HG02759 (cell line): ENCODE measurements at regions not wholly inside any gene's neighbourhood (a gene's known extent, or its start where the extent isn't known, plus 50 kb on each side); places are given as distances from the start of the nearest gene placed in this dataset.

Experiments
- ATAC-seq: cut with Tn5 transposase; IDR thresholded peaks from one replicate; pipeline ENCODE4 v1.9.1; 2021; ENCODE audit warnings: mild to moderate bottlenecking, moderate library complexity; ENCODE audit not compliant: unreplicated experiment

GRCh38 chr11:31912808-31913207, 101.7 kb upstream of the PAX6 start:
- ATAC-seq, result no peak

- no peak for ATAC-seq
Observed at GRCh38 chr11:31910950-31911576, 99.9 kb upstream of the PAX6 start.

DNA sequence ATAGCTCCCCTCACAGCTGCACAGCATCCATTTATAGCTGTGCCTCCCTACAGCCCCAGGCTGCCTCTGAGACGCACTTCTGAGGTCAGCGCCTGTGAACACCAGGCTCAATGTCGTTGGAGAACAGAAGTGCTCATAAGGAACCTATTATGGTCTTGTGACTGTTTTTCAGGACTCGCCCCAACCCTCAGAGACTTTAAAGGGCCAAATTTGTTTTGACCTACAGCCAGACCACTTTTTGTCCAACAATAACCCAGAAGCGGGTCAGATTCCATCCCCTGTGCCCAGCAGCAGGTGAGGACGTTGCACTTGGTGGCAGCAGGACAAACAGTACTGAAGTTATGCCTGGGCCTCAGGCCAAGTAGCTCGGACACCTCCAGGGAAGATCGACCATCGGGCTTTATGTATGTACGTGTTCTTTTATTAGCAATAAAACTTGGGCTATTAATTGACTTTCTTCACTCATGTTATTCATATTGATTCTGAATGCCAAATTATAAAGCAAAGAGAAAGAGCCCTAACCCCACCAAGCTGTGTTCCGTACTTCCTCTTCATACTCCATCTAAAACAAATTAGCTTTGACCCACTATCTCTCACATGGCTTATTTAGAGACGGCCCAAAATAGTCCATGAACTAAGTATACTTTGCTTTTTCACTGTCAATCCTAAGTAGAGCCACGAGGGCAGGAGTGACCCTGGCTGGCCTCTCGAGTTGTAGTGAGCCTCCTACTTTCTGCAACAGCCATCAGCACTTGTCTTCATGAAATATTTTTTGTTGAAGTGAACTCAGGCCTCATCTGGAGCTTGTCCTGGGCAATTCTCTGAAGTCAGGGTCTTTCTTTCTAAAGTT, 92.3 kb upstream of the PAX6 start:
- ATAC-seq, result no peak

- ATAC-seq, result no peak
Observed at GRCh38 chr11:31902706-31903105, 91.6 kb upstream of the PAX6 start.

GRCh38 chr11:31895926-31896325, 84.8 kb upstream of the PAX6 start:
- no peak for ATAC-seq

GRCh38 chr11:31887180-31887579, 76.1 kb upstream of the PAX6 start:
- ATAC-seq, result no peak

GRCh38 chr11:31884080-31884479, 73.0 kb upstream of the PAX6 start:
- ATAC-seq, result no peak

GRCh38 chr11:31883435-31883834, 72.3 kb upstream of the PAX6 start:
- no peak for ATAC-seq

DNA sequence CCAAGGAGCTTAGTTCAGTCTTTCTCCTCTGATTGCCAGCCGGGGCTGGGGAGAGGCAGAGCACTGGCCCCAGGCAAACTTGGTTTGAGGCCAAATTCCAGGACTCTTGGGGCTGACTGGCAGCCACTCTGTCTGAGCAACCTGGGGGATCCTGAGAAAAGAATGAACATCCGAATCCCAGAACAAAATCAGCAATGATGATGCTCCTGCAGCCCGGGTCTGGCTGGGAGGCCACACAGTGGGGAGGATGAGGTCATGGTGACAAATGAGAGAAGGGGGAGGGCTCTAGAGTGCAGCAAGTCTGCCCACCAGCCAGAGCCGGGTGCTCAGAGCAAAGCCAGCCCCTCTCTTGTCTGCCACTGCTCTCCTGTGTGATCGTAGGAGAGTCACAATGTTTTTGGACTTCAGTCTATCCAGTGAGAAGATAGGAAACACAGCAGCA, 71.8 kb upstream of the PAX6 start:
- ATAC-seq, result no peak

DNA sequence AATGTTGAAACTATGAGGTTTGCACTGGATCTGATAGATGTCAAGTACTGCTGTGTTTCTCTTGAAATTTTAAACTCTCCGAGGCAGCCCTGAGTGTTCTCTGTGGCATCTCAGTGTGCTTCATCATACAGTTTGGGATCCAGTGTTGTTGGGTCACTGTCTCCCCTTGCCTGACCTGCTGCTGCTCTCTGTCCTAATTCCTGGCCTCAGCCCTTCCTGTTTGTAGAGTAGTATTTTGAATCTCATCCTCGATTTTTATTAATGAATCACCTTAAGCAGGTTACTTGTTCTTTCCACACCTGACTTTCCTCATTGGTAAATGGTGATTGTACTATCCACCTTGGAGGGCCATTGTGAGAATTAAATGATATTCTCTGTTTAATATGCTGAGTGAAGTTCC, 70.7 kb upstream of the PAX6 start:
- no peak for ATAC-seq

GRCh38 chr11:31879681-31880080, 68.6 kb upstream of the PAX6 start:
- ATAC-seq, result no peak

DNA sequence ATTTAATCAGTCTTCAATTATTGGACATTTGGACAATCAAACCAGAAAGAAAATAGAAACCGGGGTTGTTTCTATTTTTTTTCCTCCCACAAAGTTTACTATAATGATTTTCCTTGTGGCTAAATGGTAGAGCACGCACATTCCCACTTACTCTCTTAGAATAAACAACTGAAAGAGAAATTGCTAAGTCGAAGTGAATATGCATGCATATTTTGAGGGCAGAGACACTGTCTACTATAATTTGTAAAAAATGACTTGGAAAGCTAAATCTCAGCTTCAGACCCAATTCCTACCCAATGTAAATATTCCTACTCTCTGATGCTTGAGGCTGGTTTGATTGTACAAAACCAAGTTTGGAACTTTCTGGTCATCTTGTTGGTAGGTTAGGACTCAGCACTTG, 66.7 kb upstream of the PAX6 start:
- ATAC-seq, result no peak

DNA sequence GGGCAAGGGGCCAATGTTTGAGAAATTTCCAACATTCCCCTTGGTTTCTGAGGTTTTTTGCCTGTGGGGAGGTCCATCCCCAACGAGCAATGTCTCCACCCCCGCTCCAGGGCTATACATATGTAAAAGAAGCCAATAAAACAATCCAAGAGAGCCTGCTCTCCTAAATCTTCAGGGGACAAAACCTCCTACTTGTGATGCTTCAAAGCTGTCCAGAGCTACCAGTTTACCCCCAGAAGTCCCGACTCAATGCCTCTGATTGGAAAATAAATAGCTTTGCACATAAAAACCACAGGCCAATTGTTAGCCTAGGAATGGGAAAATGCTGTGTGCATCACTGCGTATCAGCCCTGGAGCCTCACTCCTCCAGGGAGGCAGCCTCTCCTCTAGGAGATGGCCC, 66.0 kb upstream of the PAX6 start:
- ATAC-seq, result no peak

- ATAC-seq, result no peak
Observed at GRCh38 chr11:31875866-31876560, 64.9 kb upstream of the PAX6 start.

DNA sequence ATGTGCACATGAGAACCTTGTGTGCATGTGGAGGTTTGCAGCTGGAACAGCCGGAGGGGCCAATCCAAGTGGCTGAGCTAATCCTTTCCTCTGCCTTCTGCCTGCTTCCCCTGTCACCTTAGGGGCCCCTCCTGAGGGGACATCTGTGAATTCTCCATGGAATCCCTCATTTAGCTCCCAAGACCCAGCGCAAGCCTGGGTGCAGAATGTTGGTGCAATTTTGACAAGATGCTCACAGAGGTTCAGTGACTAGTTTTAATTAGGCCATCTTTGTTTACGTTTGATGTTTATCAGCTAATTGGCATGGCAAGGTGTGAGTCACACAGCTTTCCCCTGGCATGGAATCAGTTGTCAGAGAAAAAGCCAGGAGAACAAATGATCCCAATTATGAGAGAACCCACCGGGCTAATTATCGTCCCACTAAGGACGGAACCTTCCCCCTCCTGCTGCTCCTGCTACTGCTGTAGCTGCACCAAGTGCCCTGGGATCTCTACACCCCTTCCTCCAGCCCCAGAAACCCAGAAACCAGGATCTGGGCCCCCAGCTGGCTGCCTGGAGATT, 63.6 kb upstream of the PAX6 start:
- no peak for ATAC-seq

DNA sequence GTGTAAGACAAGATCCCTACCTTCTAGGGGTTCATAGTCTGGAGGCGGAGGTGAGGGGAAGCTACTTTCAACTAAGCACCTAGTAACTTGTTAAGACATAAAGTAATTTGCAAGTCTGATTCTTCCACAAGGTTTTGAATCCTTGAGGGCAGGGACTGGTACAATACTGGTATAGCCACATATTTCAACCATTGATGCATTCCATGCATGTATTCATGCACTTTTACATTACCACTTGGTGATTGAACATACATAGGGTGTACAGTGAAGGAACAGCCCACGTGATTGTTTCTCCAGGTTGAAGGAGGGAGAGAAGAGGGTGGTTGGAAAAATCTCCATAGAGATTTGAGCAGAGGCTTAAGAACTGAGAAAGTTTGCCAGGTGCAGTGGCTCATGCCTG, 62.0 kb upstream of the PAX6 start:
- no peak for ATAC-seq

DNA sequence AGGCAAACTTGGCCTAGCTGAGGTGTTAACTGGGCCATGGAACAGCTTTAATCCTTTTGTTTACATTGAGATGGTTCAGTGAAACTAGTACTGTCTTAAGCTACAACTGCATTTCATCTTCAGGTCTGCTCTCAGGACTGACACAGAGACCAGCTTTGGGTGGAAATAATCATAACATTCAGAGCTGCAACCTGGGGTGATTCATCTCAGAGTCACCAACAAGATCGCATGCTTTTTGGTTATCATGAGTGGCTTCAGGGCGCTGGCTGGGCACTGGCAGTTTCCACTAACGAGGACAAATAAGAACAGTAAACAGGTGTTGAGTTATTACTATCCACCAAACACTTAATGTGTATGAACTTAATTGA, 60.9 kb upstream of the PAX6 start:
- no peak for ATAC-seq

GRCh38 chr11:31871310-31872075, 60.4 kb upstream of the PAX6 start:
- no peak for ATAC-seq

- ATAC-seq, result no peak
Observed at GRCh38 chr11:31870609-31871309, 59.6 kb upstream of the PAX6 start.

GRCh38 chr11:31869986-31870385, 58.9 kb upstream of the PAX6 start:
- ATAC-seq, result no peak
